HCT116 (cell line): ENCODE measurements at regions not wholly inside any gene's neighbourhood (a gene's known extent, or its start where the extent isn't known, plus 50 kb on each side); places are given as distances from the start of the nearest gene placed in this dataset.

Experiments
- ATAC-seq: fragments of 200-7000 bp; cut with Tn5 transposase; 2 replicates; pipeline ENCODE4 v1.9.1; 2020; ENCODE audit warnings: mild to moderate bottlenecking, moderate library complexity
- BruUV-seq: library from RNA; stranded (reverse); fragments of 400-500 nt; replicated peaks from 2 replicates; lab custom pipeline; 2021; lab: Mats Ljungman, UMichigan
- CTCF ChIA-PET: fragments of 300-600 bp; sonication (Branson Sonifier 250); formaldehyde crosslinking; loops from one replicate; lab custom pipeline; 2021; ENCODE audit warnings: antibody characterized with exemption; lab: Charles Lee
- POLR2A ChIA-PET: fragments of 300-600, 350-600 bp; sonication (Branson Sonifier 250); formaldehyde crosslinking; loops from one replicate; lab custom pipeline; 2021; ENCODE audit warnings: antibody characterized with exemption; lab: Charles Lee
- RAD21 ChIA-PET, 2 experiments: fragments of 300-600 bp; sonication (Branson Sonifier 250); formaldehyde crosslinking; loops; one replicate each; lab custom pipeline; 2023; ENCODE audit warnings: low total read pairs in 2 of 2; ENCODE audit not compliant: uncharacterized antibody in 2 of 2, unreplicated experiment in 2 of 2, low non-redundant PET in 1 of 2; lab: Charles Lee
- DNase-seq: peaks from one replicate; pipeline ENCODE4 v3.0.0-alpha.2; 2010; ENCODE audit warnings: low read depth, low spot score
- H2AFZ ChIP-seq: fragments of 200-600 bp; shearing (Covaris generic), sonication (generic); 2 replicates; pipeline ENCODE4 v1.6.1; 2017; ENCODE audit warnings: low read depth, mixed run types, mixed read lengths, antibody characterized with exemption, low read length; ENCODE audit not compliant: poor library complexity, severe bottlenecking
- H3K27ac ChIP-seq: 2 replicates; pipeline ENCODE4 v1.5.1; 2012; ENCODE audit warnings: low read depth, low read length
- H3K27me3 ChIP-seq: fragments of 200-600 bp; sonication (generic); 2 replicates; pipeline ENCODE4 v1.6.1; 2016; ENCODE audit warnings: mixed run types, low read length, mixed read lengths; ENCODE audit not compliant: insufficient read depth
- H3K36me3 ChIP-seq, 2 experiments: fragments of 200-500 bp in 1 of 2; fragments of 200-600 bp in 1 of 2; sonication (Bioruptor generic) in 1 of 2; sonication (generic) in 1 of 2; 2 replicates each; pipeline versions ENCODE4 v1.5.1 to v1.6.1; 2014 to 2016; ENCODE audit warnings: low read length in 2 of 2, inconsistent platforms in 1 of 2, mixed read lengths in 1 of 2, mixed run types in 1 of 2; ENCODE audit not compliant: insufficient read depth in 2 of 2, control insufficient read depth in 1 of 2
- H3K4me1 ChIP-seq, 2 experiments: fragments of 200-600 bp in 1 of 2; sonication (generic) in 1 of 2; 2 replicates each; pipeline versions ENCODE4 v1.5.1 to v1.6.1; 2012 to 2017; ENCODE audit warnings: low read length in 2 of 2, inconsistent platforms in 1 of 2, mild to moderate bottlenecking in 1 of 2, mixed read lengths in 1 of 2, mixed run types in 1 of 2, moderate library complexity in 1 of 2; ENCODE audit not compliant: insufficient read depth in 2 of 2, control insufficient read depth in 1 of 2
- H3K4me2 ChIP-seq: fragments of 200-600 bp; sonication (generic); 2 replicates; pipeline ENCODE4 v1.6.1; 2017; ENCODE audit warnings: mixed run types, low read length, mixed read lengths
- H3K4me3 ChIP-seq, 2 experiments: fragments of 200-600 bp in 1 of 2; sonication (generic) in 1 of 2; replicated peaks in 1 of 2; 2 replicates each; pipeline ENCODE4 v1.5.1; 2011 to 2016; ENCODE audit warnings: low read length in 2 of 2, control low read depth in 1 of 2, low read depth in 1 of 2, mild to moderate bottlenecking in 1 of 2, mixed read lengths in 1 of 2, mixed run types in 1 of 2
- H3K79me2 ChIP-seq: fragments of 200-600 bp; sonication (generic); 2 replicates; pipeline ENCODE4 v1.6.1; 2017; ENCODE audit warnings: mild to moderate bottlenecking, mixed run types, low read length, moderate library complexity, mixed read lengths; ENCODE audit not compliant: insufficient read depth
- H3K9ac ChIP-seq: fragments of 200-600 bp; sonication (generic); 2 replicates; pipeline ENCODE4 v1.6.1; 2016; ENCODE audit warnings: low read length, mixed read lengths
- H3K9me2 ChIP-seq: fragments of 200-600 bp; sonication (generic), shearing (Covaris generic); 2 replicates; pipeline ENCODE4 v1.6.1; 2017; ENCODE audit warnings: mixed run types, mild to moderate bottlenecking, moderate library complexity; ENCODE audit not compliant: insufficient read depth
- H3K9me3 ChIP-seq, 2 experiments: fragments of 200-500 bp in 1 of 2; fragments of 200-600 bp in 1 of 2; sonication (Bioruptor generic) in 1 of 2; sonication (generic) in 1 of 2; 2 replicates each; pipeline ENCODE4 v1.6.1; 2014 to 2017; ENCODE audit warnings: low read length in 2 of 2, mixed read lengths in 2 of 2, inconsistent platforms in 1 of 2, low read depth in 1 of 2, mild to moderate bottlenecking in 1 of 2, mixed run types in 1 of 2, moderate library complexity in 1 of 2; ENCODE audit not compliant: control insufficient read depth in 1 of 2, insufficient read depth in 1 of 2
- H4K20me1 ChIP-seq: fragments of 200-600 bp; sonication (generic), shearing (Covaris generic); 2 replicates; pipeline ENCODE4 v1.6.1; 2017; ENCODE audit warnings: mixed run types, mild to moderate bottlenecking, moderate library complexity; ENCODE audit not compliant: insufficient read depth
- CEBPB ChIP-seq: IDR thresholded peaks from 2 replicates; pipeline ENCODE4 v1.6.1; 2012; ENCODE audit warnings: low read depth
- EZH2 ChIP-seq: fragments of 200-600 bp; sonication (generic); IDR thresholded peaks from 2 replicates; pipeline ENCODE4 v1.6.1; 2017; ENCODE audit warnings: antibody characterized with exemption, mixed run types
- EZH2phosphoT487 ChIP-seq: fragments of 200-600 bp; IDR thresholded peaks from 2 replicates; pipeline ENCODE4 v1.6.1; 2018; ENCODE audit warnings: antibody characterized with exemption, borderline replicate concordance
- JUND ChIP-seq: IDR thresholded peaks from 2 replicates; pipeline ENCODE4 v1.6.1; 2012
- POLR2A ChIP-seq: IDR thresholded peaks from 2 replicates; pipeline ENCODE4 v1.7.0; 2011; ENCODE audit warnings: borderline replicate concordance; ENCODE audit not compliant: insufficient read depth, insufficient read length; ENCODE audit errors: extremely low read depth
- POLR2AphosphoS5 ChIP-seq: IDR thresholded peaks from 2 replicates; pipeline ENCODE4 v1.6.1; 2011; ENCODE audit warnings: mild to moderate bottlenecking, low read depth, low read length, moderate library complexity
- SIN3A ChIP-seq: IDR thresholded peaks from 2 replicates; pipeline ENCODE4 v1.6.1; 2012; ENCODE audit warnings: low read depth
- SP1 ChIP-seq: IDR thresholded peaks from 2 replicates; pipeline ENCODE4 v1.6.1; 2012; ENCODE audit warnings: low read depth
- YY1 ChIP-seq: IDR thresholded peaks from 2 replicates; pipeline ENCODE4 v1.6.1; 2011; ENCODE audit warnings: low read length, low read depth, moderate library complexity, mild to moderate bottlenecking; ENCODE audit not compliant: insufficient replicate concordance; ENCODE audit errors: extremely low read depth
- ZFX ChIP-seq: fragments of 450-650 bp; IDR thresholded peaks from 2 replicates; pipeline ENCODE4 v1.6.1; 2017
- intact Hi-C: fragments of 100-400 bp; cut with micrococcal nuclease; formaldehyde crosslinking; loops from 2 replicates; pipeline ENCODE4 v1.10.0; 2022
- TF ChIP-seq, protein P1 (sequence below): IDR thresholded peaks from 2 replicates; pipeline ENCODE4 v1.6.1; 2012
- TF ChIP-seq, protein P2 (sequence below): IDR thresholded peaks from 2 replicates; pipeline ENCODE4 v1.6.1; 2012; ENCODE audit warnings: low read depth
- TF ChIP-seq, protein P3 (sequence below), 3 experiments: fragments of 200-600 bp in 1 of 3; sonication (generic) in 1 of 3; IDR thresholded peaks in 2 of 3; conservative IDR thresholded peaks in 1 of 3; 2 replicates each; pipeline ENCODE4 v1.5.1; 2012 to 2017; ENCODE audit warnings: low read depth in 2 of 3, low read length in 2 of 3, antibody characterized with exemption in 1 of 3, borderline replicate concordance in 1 of 3, control low read depth in 1 of 3, mild to moderate bottlenecking in 1 of 3, mixed read lengths in 1 of 3, mixed run types in 1 of 3, moderate library complexity in 1 of 3; ENCODE audit not compliant: insufficient read depth in 1 of 3
- TF ChIP-seq, protein P4 (sequence below): IDR thresholded peaks from 2 replicates; pipeline ENCODE4 v1.6.1; 2011; ENCODE audit warnings: mild to moderate bottlenecking, low read length, moderate library complexity; ENCODE audit not compliant: insufficient replicate concordance; ENCODE audit errors: extremely low read depth

DNA sequence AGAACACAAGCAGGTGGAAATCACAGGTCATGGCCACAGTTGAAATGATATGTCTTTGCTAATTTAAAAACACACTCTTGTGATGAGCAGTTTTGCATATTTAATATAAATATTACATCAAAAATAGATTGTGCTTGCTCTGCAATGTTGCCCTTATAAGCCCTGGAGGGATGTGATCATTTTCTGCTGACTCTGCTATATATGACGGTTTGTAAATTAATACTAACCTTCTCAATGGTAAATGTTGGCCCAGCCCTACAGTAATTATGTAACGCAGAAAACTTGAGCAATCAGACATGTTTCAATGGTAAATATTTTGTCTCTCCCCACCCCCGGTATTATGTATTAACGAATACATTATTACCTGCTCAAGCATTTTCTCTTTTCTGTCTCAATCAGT, 359.5 kb upstream of the CNTN6 start:
- Histone ChIP-seq H3K27me3 (no peaks in the 10 kb centered on the region), H3K4me3 (no peak overlapping the region), H3K79me2 (no peaks in the 10 kb centered on the region), H3K9me2 (no peaks in the 10 kb centered on the region), H3K9me3 (peaks cover 11 to 16% of the 10 kb centered on the region in 2 experiments; a peak in 2 of 4 replicates), H3K27ac (no peak overlapping the region), H2AFZ (no peak overlapping the region), H3K36me3 (no peaks in the 10 kb centered on the region), H3K4me2 (no peak overlapping the region), H3K4me1 (no peaks in the 10 kb centered on the region), H4K20me1 (no peaks in the 10 kb centered on the region), H3K9ac (no peak overlapping the region)
- RAD21 ChIA-PET, result no interaction called here
- intact Hi-C loops, result no loop called here
- CTCF ChIA-PET, result no interaction called here
- POLR2A ChIA-PET, result no interaction called here
- no TSS peak for BruUV-seq
- DNase-seq (no peak), ATAC-seq (no peak)
- TF ChIP-seq EZH2phosphoT487 (no peak), EZH2 (no peak), CEBPB (no peak), POLR2AphosphoS5 (no peak), ZFX (no peak), JUND (no peak), POLR2A (no peak), SIN3A (no peak), SP1 (no peak), YY1 (no peak)
- TF ChIP-seq, protein P1, sequence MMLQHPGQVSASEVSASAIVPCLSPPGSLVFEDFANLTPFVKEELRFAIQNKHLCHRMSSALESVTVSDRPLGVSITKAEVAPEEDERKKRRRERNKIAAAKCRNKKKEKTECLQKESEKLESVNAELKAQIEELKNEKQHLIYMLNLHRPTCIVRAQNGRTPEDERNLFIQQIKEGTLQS, result no peak
- TF ChIP-seq, protein P2, sequence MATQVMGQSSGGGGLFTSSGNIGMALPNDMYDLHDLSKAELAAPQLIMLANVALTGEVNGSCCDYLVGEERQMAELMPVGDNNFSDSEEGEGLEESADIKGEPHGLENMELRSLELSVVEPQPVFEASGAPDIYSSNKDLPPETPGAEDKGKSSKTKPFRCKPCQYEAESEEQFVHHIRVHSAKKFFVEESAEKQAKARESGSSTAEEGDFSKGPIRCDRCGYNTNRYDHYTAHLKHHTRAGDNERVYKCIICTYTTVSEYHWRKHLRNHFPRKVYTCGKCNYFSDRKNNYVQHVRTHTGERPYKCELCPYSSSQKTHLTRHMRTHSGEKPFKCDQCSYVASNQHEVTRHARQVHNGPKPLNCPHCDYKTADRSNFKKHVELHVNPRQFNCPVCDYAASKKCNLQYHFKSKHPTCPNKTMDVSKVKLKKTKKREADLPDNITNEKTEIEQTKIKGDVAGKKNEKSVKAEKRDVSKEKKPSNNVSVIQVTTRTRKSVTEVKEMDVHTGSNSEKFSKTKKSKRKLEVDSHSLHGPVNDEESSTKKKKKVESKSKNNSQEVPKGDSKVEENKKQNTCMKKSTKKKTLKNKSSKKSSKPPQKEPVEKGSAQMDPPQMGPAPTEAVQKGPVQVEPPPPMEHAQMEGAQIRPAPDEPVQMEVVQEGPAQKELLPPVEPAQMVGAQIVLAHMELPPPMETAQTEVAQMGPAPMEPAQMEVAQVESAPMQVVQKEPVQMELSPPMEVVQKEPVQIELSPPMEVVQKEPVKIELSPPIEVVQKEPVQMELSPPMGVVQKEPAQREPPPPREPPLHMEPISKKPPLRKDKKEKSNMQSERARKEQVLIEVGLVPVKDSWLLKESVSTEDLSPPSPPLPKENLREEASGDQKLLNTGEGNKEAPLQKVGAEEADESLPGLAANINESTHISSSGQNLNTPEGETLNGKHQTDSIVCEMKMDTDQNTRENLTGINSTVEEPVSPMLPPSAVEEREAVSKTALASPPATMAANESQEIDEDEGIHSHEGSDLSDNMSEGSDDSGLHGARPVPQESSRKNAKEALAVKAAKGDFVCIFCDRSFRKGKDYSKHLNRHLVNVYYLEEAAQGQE, result no peak
- TF ChIP-seq, protein P3, sequence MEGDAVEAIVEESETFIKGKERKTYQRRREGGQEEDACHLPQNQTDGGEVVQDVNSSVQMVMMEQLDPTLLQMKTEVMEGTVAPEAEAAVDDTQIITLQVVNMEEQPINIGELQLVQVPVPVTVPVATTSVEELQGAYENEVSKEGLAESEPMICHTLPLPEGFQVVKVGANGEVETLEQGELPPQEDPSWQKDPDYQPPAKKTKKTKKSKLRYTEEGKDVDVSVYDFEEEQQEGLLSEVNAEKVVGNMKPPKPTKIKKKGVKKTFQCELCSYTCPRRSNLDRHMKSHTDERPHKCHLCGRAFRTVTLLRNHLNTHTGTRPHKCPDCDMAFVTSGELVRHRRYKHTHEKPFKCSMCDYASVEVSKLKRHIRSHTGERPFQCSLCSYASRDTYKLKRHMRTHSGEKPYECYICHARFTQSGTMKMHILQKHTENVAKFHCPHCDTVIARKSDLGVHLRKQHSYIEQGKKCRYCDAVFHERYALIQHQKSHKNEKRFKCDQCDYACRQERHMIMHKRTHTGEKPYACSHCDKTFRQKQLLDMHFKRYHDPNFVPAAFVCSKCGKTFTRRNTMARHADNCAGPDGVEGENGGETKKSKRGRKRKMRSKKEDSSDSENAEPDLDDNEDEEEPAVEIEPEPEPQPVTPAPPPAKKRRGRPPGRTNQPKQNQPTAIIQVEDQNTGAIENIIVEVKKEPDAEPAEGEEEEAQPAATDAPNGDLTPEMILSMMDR (IDR thresholded peaks at IDR 0.05 in 2 of 3, conservative IDR thresholded peaks at IDR 0.05 in 1 of 3; ENCODE audit: borderline replicate concordance in 1 of 3, insufficient read depth in 1 of 3, low read depth in 2 of 3, low read length in 2 of 3), result no peak
- TF ChIP-seq, protein P4, sequence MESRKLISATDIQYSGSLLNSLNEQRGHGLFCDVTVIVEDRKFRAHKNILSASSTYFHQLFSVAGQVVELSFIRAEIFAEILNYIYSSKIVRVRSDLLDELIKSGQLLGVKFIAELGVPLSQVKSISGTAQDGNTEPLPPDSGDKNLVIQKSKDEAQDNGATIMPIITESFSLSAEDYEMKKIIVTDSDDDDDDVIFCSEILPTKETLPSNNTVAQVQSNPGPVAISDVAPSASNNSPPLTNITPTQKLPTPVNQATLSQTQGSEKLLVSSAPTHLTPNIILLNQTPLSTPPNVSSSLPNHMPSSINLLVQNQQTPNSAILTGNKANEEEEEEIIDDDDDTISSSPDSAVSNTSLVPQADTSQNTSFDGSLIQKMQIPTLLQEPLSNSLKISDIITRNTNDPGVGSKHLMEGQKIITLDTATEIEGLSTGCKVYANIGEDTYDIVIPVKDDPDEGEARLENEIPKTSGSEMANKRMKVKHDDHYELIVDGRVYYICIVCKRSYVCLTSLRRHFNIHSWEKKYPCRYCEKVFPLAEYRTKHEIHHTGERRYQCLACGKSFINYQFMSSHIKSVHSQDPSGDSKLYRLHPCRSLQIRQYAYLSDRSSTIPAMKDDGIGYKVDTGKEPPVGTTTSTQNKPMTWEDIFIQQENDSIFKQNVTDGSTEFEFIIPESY, result no peak
